NCI-H526 treated with DMSO at 0.1 percent for 48 hours (cell line): ENCODE measurements at regions not wholly inside any gene's neighbourhood (a gene's known extent, or its start where the extent isn't known, plus 50 kb on each side); places are given as distances from the start of the nearest gene placed in this dataset.

ENCODE experiments used
- DNase-seq: peaks from one replicate; lab custom pipeline; 2025; lab: John Stamatoyannopoulos, UW

DNA sequence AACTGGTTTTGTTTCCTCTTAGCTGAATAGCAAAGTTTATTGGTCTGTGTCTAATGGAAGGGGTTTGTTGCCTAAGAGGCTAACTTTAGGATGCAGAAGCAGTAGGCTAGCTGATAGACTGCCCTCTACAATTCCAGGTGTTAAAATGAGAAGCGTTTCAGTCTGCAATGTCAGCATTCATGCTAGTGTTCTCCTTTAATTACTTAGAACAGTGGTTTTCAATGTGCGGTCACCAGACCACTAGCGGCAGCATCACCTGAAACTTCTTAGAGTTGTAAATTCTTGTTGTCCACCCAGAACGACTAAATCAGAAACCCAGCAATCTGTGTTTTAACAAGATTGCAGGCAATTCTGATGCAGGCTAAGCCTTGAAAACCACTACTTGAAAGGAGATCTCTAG is 392.9 kb downstream of the IPMK start:
- no peak for DNase-seq

DNA sequence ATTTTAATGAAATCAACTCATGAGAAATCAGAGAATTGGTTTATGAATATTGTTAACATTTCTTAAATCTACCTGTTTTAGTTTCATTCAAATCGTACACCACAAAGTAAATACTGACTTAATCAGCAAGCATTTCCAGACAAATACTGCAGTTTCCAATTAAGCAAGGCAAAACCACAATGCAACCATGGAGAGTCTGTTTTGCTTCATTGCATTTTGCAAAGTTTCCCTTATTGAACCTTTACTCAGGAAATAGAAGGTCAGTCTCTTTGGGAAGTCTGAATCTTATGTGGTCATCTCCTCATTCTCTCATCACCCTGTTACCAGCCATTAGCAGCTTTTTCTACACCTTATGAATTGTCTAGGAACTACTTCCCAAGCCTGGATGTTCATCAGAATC is 400.5 kb downstream of the IPMK start:
- peak; percentile 55 for DNase-seq

DNA sequence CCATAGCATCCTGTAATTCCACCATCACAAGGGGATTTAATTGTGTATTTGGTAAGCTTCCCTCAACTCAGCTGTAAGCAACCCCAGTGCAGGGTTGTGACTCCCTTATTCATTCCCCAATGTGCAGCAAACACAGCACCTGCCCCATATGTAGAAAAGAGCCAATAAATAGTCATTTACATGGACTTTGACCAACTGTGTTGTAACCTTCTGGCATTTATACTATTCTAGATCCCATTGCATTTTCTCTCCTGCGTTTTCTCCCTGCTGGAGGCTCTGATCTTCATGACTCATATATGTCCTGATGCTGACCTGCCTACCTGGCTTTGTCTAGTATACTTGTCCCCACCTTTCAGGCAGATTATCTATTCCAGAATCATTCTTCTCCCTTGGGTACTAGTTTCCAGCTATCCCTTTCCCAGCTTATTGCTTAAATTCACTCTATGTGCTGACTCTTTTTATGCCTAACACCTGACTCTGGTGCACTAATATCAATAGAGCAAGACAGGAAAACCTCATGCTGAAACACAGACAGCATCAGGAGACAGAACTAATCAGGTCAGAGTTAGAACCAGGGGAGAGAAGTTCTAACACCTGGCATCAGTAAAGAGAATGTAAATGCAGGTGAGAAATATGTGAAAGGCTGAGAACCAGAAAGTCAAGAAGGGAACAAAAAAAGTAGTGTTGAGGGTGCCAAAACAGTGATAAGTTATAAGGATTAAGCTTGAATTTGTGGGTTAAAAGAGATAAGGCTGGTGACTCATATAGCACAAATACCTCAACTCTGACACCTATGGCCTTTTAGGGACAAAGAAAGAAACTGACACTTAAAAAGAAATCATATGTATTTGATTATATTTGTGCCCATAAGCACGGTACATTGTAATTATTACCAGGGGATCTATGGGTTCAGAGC is 402.7 kb downstream of the IPMK start:
- DNase-seq: peak; percentile 20

DNA sequence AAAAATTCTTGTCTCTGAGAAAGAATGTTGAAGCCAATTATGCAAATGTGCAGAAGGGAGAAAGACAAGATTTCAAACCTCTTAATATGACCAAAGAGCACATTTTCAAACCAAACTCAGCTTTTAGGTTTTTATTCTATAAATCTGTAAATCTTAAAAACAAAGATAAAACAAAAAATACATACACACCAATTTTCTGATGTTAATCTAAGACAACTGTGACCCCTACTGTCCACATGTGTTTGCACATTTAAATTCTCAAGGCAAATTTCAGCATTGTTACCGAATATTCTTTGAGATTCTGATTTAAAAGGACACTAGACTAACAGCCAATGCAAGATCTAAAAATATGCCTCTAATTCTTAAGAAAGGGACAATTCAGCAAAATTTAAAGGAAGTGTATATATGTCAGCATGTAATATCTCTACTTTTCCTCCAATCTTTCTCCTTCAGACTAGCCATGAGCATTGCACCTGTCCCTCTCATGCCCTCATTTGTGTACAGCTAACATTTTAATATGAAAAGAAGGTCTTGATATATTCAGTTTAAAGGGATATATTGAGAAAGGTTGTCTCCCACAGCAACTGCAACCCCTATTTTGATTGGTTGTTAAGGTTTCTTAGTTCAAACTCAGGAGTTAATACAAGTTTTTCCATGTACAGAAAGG is 417.9 kb downstream of the IPMK start:
- peak; percentile 63 for DNase-seq

DNA sequence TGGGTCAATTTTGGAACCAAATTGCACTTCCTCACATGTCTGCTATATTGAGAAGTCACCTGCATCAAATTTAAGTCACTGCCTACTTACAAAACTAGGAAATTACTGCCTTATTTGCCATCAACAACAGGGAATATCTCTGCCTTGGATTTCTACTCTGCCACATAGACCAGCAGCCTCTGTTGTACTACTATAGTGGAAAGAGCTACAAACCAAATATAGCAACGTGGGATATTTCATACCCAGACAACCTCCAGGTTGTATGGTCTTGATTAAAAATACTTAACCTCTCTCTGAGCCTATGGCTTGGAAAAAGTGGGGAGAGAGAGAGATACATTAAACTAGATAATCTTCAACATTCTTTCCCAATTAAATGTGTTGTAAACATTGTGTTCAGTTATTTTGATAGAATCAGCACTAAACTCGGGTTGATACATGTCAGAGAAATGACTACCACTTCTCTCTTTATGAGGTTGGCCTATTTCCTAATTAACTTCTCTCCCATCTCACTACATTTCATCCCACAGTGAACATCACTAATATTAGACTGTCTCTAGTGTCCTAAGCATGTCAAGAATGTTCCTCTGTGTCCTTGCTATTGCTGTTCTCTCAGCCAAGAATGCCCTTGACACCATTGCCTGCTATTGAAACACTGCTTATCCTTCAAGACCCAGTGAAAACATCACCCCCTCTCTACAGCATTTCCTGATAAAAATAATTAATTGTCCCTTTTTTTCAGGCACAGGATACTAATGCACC is 421.2 kb downstream of the IPMK start:
- no peak for DNase-seq

DNA sequence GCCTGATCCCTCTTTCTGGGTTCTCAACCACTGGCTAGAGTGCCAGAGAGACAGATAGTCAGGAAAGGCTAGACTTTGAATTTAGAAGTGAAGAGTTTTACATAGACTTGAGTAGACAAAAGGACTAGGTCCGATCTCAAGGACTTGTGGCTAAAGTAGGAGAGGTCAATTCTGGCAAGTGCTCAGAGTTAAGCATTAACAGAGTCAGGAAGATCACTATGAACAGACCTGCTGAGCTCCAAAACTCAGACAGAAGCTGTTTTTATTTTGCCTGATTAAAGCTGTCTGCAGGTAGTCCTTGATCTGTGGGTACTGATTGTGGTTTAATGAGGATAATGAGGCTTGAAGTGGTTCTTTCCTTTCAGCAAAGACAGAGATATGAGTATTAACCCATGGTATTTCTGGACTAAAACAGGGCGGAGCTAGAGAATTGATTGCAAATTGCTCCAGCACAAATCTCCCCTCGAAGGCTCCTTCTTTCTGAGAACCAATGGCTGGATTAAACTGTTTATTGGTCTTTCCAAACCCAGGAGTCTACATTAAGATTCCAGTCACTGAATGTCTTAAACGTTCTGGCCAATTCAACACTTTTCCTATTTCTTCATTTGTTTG is 423.2 kb downstream of the IPMK start:
- DNase-seq: no peak

DNA sequence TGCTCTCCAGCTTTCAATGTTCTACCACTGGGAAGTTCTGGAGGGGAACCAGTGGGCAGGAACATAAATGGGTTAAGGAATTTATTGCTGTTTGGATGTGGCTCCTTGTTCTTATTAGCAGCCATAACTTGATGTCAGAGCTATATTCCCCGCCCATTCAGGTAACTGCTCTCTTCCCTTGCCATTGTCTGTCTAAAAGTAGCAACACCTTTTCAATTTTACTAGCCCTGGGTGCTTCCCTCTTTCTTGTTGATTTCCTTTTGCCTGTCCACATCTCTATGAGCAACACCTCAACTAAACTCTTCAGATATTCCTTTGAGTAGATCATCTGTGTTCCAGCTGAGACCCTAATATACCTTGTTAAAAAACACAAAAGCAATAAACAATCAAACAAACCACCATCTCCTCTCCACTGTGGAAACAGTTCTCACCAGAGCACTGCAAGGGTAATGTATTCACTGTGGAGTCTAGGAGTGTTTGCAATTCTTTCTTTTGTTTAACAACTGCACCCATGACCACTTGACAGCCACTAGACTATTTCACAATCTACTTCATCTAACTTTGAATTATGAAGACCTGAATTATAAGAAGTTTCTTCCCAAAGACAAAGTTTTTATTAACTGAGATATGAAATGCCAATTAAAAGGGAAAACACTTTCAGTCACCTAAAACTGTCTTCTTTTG is 436.7 kb downstream of the IPMK start:
- DNase-seq: no peak

DNA sequence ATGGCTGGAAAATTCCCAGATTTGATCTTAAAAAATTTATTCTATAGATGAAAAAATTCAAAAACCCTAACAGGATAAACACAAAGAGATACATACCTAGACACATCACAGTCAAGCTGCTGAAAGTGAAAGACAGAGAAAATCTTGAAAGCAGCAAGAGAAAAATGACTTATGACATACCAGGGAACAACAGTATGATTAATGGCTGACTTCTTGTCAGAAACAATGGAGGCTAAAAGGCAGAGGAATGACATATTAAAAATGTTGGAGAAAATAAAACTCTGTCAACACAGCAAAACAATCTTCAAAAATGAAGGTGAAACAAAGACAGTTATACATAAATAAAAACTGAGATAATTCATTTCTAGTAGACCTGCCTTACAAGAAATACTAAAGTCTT is 442.7 kb downstream of the IPMK start:
- no peak for DNase-seq

DNA sequence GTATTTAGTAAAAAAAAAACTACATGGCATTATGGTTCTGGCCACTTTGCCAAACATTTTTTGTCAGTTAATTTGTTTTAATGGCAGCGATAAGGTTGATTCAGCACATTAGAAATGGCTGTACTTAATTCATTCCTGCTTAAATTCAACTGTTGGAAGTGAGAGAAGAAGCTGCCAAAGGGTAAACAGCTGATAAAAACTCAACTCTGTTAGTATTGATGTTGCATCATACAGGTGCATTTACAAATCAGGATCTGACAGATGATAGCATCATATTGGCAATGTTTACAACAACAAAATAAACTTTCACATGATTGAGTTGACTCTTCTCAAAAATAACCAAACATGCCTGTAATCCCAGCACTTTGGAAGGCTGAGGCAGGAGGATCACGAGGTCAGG is 444.3 kb downstream of the IPMK start:
- no peak for DNase-seq

DNA sequence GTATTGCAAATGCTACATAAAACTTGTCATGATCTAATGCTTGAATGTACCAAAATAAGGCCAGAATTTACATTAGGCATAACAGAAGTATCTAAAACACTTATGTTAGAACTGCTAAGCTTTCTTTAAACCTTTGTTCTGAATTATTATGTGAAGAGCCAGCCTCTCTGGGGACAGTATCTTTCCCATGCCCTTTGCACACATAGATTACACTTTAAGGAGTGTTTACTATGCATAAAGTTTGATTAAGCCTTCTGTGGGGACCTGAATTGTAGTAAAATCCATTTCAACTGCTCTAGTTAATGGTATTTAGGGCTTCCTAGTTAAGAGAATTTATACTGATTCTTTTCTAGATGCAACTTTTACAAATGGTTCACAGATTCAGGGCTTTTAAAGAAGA is 444.7 kb downstream of the IPMK start:
- no peak for DNase-seq

DNA sequence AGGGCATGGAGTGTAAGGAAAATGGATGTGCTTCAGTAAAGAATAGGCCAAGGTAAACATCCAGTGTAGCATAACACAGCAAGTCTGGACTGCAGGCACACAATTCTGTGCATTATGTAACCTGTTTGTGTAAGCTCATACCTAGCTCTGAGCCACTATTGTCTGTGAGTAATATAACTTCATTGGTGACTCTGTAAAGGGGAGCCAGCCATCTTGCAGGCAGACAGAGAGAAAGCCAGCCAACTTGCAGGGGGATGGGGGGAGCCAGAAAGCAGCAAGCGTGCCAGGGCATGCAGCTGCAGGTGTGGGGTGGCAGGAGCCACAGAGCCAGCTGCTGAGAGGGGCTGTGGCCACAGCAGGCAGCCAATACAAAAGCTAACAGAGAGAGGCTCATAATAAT is 449.2 kb downstream of the IPMK start:
- no peak for DNase-seq

DNA sequence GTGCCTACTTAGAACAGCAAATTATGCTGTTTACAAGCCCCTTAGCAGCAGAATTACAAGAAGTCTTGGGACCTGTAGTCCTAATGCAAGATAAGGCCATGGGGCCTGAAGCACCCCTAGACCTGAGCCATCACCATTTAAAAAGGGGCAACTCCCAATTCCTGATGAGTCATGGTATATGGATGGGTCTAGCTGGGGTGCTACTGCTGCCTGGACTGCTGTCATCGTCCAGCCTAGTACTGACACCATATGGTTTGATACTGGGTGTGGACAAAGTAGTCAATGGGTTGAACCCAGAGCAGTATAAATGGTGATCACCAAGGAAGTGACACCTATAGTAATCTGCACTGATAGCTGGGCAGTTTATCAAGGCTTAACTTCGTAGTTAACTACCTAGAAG is 450.0 kb downstream of the IPMK start:
- no peak for DNase-seq

DNA sequence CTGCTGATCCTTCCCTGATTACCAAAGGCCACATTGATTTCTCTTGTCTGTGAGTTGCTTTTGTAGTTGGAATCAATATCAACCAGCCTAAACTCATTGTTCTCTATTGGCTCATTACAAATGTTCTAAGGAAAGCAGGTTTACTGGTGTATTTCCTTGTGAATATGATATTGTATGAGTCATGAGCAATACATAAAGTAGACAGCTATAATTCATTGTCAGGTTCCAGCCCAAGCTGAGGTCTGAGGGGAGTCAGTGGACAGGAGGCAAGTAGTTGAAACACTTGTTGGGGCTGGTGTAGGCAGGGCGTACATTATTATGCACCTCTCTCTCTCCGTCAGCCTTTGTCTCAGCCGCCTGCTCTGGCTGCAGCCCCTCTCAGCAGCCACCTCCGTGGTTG is 451.7 kb downstream of the IPMK start:
- DNase-seq: no peak

DNA sequence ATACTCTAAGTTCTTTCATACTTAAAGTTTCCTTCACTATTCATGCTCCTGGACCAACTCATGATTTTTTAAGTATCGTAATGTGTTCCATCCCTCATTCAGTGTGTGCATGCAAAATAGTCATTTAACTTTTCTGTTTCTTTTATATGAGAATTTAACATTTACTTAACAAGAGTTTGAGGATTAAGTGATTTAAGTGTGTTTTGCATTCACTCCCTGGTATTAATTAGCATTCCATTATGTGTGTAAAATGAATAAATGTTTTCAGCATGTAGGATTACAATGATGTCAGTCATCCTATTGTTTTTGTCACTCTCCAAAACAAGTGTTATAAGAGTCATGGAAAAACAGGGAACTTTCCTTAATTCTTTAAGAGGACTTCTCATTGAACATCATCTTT is 457.7 kb downstream of the IPMK start:
- no peak for DNase-seq

DNA sequence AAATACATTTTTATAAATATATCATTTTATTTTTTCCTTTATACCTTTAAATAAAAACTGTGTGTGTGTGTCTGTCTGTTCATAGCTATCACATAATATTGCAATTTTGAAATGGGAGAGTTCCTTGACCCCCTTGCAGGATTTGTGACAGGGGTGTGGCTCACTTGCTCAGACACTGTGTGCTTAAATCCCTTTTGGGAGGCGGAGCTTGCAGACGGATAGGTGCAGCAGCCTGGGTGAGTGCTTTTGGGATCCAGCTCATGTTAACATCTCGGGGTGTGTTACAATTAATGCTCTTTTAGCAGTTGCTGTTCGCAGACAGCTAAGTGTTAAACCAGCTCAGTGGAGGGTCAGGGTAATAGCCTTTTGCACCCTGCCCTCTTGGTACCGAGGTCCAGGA is 459.8 kb downstream of the IPMK start:
- no peak for DNase-seq

DNA sequence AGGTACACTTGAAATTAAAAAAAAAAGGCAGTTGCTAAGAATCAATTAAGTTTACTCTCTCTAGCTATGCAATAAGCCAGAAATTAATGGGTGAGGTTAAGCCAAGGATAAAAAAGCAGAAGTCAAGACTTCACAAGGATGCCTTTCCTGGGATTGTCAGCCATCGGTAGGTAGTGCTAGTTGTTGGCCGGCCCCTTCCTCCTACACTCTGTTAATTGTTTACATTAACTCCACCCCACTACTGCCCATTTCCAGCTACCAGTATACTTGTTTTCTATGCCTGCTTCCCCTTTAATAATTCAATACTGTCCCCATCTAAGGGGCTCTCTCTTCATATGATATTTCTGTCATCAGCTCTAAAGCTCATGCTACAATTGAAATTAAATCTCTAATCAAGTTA is 461.0 kb downstream of the IPMK start:
- DNase-seq: no peak

DNA sequence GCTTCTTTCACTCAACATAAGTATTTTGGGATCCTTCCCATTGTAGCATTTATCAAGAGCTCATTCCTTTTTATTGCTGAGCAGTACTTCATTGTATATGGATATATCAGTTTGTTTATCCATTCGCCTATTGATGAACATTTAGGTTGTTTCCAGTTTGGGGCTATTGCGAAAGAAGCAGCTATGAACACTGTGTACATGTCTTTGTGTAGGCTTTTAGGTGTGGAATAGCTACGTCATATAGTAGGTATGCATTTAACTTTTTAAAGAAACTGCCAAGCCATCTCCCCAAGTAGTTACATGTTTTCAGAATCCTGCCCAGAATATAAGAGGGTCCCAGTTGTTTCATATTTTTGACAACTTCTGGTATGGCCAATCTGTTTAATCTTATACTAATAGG is 468.1 kb downstream of the IPMK start:
- DNase-seq: no peak

DNA sequence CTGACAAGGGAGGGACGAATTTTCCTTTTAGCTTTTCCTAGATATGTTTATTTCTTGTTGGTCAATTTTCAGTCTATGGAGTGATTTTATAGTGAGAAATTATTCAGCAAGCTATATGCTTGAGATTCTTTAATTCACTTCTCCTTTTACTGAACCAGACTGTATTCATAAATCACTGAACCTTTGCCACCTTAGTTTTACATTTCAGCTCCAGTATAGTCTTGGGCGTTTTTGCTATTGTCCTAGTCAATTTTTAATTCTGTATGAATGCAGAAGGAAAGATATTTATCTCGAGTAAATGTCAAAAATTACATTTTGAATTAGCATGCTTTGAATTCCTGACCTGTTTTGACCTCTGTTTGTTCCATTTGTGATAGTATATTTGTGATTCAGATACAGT is 468.9 kb downstream of the IPMK start:
- no peak for DNase-seq

DNA sequence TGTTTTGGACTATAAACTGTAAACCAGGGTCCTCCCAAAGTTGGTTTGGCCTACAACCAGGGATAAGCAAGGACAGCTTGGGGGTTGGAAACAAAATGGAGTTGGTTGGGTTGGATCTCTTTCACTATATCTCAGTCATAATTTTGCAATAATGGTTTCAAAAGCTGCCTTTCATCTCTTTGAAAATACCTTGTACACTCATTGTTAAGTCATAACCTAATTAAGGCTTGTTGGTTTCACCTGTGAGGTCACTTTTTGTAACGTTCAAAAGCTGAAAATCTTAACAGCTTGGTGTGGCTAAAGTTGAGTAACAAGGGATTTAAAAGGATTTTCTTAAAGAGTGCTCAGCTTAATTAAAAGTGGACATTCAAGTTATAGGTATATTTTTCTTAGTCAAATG is 476.1 kb downstream of the IPMK start:
- no peak for DNase-seq

DNA sequence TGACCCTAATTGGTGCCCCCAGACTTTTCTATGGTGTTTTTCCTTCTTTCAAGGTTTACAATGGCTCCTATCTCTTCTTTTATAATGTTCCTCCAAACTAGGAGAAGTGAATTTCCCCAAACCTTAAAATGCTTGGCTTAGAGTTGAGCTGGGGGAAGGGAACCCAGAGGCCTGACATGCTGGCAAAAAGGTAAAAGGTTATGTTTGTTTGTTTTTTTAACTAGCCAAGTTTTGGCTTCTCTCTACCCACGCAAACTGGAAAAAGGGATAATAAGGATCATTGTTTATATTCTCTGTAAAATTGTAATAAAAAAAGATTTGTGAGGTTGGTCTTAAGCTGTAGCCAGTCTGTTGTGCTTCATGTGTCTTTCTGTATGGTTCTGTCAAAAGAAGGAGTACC is 477.0 kb downstream of the IPMK start:
- DNase-seq: no peak

DNA sequence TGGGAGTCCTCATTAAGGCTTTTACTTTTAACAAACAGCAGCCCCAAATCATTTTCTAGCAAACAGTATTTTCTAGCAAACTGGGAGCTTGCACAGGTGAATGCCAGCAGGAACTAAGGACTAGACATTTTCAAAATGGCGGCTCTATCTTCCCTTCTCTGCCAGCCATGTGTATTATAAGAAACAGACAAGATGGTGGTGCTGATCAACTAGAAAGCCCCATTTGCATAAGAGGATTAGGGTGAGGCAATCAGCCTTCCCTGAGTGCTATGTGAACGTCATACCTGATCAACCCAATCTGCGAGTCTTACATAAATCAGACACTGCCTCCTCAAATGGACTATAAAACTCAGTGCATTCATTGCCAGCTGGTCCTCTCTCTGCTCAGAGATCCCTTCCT is 479.6 kb downstream of the IPMK start:
- DNase-seq: no peak
